NCI-H69 (cell line): ENCODE measurements at regions not wholly inside any gene's neighbourhood (a gene's known extent, or its start where the extent isn't known, plus 50 kb on each side); places are given as distances from the start of the nearest gene placed in this dataset.
A peak's percentile ranks its signal among the peaks of the same experiment; 100 is the strongest.

Experiments used
- DNase-seq: peaks from one replicate; lab custom pipeline; 2025; lab: John Stamatoyannopoulos, UW

- no peak for DNase-seq
These were observed 163.9 kb downstream of the PIK3R1 start for GRCh38 chr5:68379275-68380036.

DNA sequence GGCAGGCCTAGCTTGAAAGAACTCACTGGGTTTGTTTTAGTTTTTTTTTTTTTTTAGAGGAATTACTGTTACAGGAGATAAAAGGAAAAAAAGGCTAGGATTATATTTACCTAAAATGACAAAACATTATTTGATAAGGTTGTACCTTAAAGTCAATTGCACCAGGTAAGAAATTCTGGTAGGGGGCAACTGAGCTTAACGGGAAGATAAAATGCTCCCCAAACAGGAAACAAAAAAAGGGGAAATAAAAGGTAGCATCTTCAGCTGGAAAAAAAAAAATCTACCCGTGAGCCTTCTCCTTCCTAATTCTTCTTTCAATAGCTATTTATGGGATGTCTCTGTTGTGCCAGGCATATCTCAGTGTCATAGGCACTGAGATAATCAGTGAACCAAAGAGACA lies 164.5 kb downstream of the PIK3R1 start:
- DNase-seq = no peak

GRCh38 chr5:68381060-68381459 lies 165.5 kb downstream of the PIK3R1 start:
- DNase-seq = no peak

- no peak for DNase-seq
These were observed 166.4 kb downstream of the PIK3R1 start for GRCh38 chr5:68381909-68382308.

DNA sequence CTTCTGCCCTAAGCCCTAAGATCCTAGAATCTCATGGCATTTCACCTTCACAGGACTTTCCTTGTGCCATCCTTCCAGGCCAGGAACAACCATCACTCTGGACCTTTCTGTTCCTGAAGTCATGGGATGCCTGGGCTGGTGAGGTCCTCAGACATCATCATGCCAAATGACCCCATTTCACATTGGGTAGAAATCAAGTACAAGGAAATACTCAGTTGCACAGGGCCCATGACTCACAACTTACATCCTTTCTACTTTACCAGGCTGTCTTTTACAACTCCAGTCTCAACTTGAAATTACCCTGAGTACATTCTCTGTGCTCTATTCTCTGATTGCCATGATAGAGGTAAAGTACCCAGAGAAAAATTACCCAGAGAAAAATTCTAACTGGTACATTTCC lies 167.1 kb downstream of the PIK3R1 start:
- no peak for DNase-seq

DNA sequence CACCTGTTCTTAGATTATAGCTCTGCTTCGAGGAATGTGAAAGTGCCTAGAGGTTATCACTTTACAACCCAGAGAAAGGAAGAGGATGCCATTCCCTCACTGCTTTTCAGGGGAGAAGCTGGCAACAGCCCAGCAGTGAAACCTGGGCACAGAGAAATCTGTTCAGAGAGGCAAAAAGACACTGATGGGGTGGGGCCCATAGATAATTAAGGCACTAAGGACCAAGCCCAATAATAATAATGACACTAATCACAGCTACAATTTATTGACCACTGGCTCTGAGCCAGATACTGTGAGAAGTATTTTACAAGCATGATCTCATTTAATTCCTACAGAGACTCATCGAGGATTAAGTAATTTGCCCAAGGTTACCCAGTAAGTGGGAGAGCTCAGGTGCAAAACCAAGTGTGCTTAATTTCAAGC lies 168.3 kb downstream of the PIK3R1 start:
- peak; percentile 81 for DNase-seq

- DNase-seq = no peak
These were observed 169.5 kb downstream of the PIK3R1 start for GRCh38 chr5:68384936-68385594.

- no peak for DNase-seq
These were observed 170.4 kb downstream of the PIK3R1 start for GRCh38 chr5:68385936-68386335.

DNA sequence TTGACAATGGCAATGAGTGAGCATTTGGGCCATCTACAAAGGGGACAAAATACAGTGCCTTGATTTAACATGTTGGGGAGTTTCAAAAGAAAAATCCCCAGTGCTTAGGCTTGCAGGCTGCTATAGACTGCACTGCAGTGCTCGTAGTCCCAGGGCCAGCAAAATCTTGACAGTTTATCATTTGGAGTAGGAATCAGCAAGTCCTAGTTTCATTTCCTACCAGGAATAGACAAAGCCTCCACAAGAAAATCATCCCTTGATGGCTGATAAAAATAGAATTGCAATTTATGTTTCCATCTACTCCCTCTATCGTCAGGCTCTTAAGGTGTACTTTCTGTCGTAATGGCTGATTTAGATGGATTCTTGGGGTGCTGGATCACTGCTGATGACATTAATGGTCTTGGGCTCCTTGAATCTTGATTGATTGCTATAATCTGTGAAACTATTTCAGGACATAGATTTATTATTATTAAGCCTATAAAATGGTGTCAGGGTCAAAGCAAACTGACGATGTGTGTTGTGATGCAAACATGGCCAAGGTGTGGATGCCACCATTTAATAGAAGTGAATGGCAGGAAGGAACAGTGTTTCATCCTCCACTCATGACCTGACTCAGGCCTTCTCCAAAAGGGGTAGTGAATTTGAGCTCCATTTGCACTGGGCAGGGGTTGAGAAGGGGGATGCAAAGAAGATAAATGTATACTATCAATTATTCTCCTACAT lies 171.7 kb downstream of the PIK3R1 start:
- no peak for DNase-seq

- no peak for DNase-seq
These were observed 174.1 kb downstream of the PIK3R1 start for GRCh38 chr5:68389618-68390017.

DNA sequence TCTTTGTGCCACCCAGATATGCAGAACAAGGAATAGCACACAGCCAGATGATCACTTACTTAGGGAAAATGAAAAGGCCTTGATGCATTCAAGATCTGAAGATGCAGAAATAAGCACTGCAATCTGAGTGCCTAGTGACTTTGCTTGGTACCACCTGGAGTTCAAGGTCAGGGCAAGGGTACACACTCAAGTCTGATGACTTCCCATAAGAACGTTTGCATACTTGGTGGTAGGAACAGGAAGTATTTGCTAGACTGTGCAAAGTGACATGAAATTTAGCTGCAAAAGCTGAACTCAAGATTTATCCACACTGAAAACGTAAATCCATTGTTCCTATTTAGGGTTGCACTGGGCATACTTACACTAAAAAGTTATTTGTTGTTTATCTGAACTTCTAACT lies 177.1 kb downstream of the PIK3R1 start:
- DNase-seq = no peak

DNA sequence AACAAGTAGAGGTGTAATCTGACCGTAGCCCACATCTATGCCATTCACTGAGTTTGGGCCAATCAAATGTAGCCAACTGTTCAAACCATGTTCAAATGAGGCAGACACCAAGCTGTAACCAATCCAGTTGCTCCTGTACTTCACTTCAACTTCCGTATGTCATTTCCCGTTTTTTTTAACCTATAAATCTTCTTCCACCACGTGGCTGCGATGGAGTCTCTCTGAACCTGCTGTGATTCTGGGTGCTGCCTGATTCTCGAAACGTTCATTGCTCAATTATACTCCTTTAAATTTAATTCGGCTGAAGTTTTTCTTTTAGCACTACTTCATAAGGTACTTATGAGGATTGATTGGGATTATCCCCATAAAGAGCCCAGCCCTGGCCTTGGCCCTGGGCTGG lies 179.7 kb downstream of the PIK3R1 start:
- no peak for DNase-seq

GRCh38 chr5:68395926-68396511 lies 180.5 kb downstream of the PIK3R1 start:
- DNase-seq = peak; percentile 87

- peak; percentile 96 for DNase-seq
These were observed 181.2 kb downstream of the PIK3R1 start for GRCh38 chr5:68396722-68397121.

DNA sequence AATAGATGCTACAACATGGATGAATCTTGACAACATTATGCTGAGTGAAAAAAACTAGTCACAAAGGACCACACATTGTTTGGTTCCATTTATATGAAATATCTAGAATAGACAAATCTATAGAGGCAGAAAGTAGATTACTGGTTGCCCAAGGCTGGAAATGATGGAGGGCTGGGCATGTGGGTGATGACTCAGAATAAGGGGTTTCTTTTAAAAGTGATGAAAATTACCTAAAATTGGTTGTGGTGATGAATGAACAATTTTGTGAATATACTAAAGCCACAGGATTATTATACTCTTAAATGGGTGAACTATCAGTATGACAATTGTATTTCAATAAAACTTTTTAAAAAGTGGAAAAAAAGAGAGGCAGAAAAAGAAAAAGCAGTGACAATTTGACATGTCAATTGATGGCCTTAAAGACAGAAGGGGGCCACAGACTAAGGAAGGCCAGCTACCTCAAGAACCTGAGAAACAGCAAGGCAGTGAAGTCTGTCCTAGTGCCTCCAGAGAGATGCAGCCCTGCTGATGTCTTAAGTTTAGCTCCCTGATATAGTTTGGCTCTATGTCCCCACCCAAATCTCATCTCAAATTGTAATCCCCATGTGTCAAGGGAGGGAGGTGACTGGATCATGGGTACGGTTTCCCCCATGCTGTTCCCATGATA lies 182.7 kb downstream of the PIK3R1 start:
- DNase-seq = no peak

GRCh38 chr5:68403301-68403700 lies 187.7 kb downstream of the PIK3R1 start:
- DNase-seq = no peak

DNA sequence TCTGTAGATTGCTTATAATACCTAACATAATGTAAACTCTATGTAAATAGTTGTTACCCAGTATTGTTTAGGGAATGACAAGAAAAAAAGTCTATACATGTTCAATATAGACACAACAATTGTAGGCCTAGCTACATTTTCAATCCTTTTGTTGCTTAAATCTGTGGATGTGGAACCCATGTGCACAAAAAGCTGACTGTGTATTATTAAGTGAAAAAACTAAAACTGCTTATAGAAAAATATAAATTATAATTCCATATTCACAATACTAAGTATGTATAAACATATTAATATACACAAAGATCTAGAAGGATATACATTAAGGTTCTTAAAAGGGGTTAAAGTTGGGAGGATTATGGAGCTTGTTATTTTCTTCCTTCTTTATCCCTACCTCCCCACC lies 188.7 kb downstream of the PIK3R1 start:
- no peak for DNase-seq

- peak; percentile 47 for DNase-seq
These were observed 189.6 kb downstream of the PIK3R1 start for GRCh38 chr5:68405026-68405684.

GRCh38 chr5:68405784-68406743 lies 190.5 kb downstream of the PIK3R1 start:
- peak; percentile 11 for DNase-seq

DNA sequence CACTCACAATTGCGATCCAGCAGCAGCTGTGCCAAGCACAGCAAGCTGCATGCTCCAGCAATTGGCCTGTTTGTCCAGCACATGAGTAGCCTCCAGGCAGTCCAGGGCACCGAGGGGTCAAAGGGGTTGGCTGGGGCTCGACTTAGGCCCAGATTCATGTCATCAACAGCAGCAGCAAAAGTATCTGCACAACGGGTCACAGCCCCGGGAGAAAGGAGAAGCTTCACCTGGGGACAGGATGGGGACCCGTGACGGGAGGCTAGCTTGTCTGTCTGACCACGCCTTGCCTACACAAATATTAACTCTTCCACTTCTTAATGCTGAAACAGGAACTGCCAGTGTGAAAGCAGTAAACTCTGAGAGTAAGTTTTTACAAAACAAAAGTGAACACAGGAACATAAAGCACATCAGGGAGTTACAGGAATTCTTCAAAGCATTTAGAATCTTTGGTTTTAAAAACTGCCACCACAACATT lies 191.2 kb downstream of the PIK3R1 start:
- peak; percentile 74 for DNase-seq
